Thyroid gland (tissue), 4 donors: ENCODE measurements at regions not wholly inside any gene's neighbourhood (a gene's known extent, or its start where the extent isn't known, plus 50 kb on each side); places are given as distances from the start of the nearest gene placed in this dataset.

Source experiments
- POLR2A ChIP-seq, 2 donors: fragments of 450-650 bp; IDR thresholded peaks; one replicate each; pipeline ENCODE4 v1.6.1; 2017; ENCODE audit warnings: antibody characterized with exemption in 2 of 2, mild to moderate bottlenecking in 2 of 2, moderate library complexity in 1 of 2
- TF ChIP-seq, protein P1 (sequence below), 6 experiments: fragments of 200-600 bp in 3 of 6; fragments of 450-650 bp in 3 of 6; sonication (generic) in 3 of 6; IDR thresholded peaks; one replicate each; pipeline ENCODE4 v1.5.1; 2016 to 2019; ENCODE audit warnings: antibody characterized with exemption in 6 of 6, mild to moderate bottlenecking in 2 of 6, inconsistent platforms in 1 of 6, moderate library complexity in 1 of 6

DNA sequence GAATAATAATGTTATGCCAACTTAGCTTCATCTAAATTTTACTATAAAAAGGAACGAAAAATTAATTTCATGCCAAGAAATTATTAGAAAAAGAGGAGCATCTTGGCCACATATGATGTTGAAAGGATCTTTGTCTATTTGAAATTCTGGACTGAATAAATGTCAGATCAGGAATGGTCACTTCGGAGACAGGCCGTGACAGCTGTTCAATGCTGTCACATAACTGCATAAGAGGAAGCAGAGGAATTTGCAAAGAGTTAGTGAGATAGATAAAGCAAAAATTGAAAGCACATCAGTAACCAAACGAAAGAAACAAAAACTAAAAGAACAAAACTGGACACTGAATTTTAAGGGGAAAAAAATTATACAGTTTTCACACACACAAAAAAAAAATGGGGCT lies 100.9 kb downstream of the GASK1B start:
- TF ChIP-seq, protein P1, sequence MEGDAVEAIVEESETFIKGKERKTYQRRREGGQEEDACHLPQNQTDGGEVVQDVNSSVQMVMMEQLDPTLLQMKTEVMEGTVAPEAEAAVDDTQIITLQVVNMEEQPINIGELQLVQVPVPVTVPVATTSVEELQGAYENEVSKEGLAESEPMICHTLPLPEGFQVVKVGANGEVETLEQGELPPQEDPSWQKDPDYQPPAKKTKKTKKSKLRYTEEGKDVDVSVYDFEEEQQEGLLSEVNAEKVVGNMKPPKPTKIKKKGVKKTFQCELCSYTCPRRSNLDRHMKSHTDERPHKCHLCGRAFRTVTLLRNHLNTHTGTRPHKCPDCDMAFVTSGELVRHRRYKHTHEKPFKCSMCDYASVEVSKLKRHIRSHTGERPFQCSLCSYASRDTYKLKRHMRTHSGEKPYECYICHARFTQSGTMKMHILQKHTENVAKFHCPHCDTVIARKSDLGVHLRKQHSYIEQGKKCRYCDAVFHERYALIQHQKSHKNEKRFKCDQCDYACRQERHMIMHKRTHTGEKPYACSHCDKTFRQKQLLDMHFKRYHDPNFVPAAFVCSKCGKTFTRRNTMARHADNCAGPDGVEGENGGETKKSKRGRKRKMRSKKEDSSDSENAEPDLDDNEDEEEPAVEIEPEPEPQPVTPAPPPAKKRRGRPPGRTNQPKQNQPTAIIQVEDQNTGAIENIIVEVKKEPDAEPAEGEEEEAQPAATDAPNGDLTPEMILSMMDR (IDR thresholded peaks at IDR 0.05), result no peak
- TF ChIP-seq POLR2A (IDR thresholded peaks at IDR 0.05), result no peak
